H7 (cell line): ENCODE measurements at regions not wholly inside any gene's neighbourhood (a gene's known extent, or its start where the extent isn't known, plus 50 kb on each side); places are given as distances from the start of the nearest gene placed in this dataset.
A peak's percentile ranks its signal among the peaks of the same experiment; 100 is the strongest.
"Not testable (repeated sequence)": the region's sequence is repeated elsewhere in the genome, so short reads cannot be mapped to it uniquely, and the experiment has no call there.

Experiments
- DNase-seq: peaks from one replicate; pipeline ENCODE4 v3.0.0; 2012
- H3K27me3 ChIP-seq: 2 replicates; pipeline ENCODE4 v1.6.0; 2011; ENCODE audit warnings: mild to moderate bottlenecking, low read length; ENCODE audit not compliant: control insufficient read depth, insufficient read depth
- H3K36me3 ChIP-seq: replicated peaks from 2 replicates; pipeline ENCODE4 v1.5.1; 2011; ENCODE audit warnings: low read length; ENCODE audit not compliant: control insufficient read depth, insufficient read depth
- H3K4me3 ChIP-seq: 2 replicates; pipeline ENCODE4 v1.5.1; 2011; ENCODE audit warnings: low read depth, mild to moderate bottlenecking, control low read depth, low read length, moderate library complexity; ENCODE audit not compliant: insufficient read depth

GRCh38 chr13:48823526-48823925, 152.2 kb upstream of the FNDC3A start:
- not testable (repeated sequence) for H3K36me3 ChIP-seq, H3K27me3 ChIP-seq, H3K4me3 ChIP-seq, DNase-seq

DNA sequence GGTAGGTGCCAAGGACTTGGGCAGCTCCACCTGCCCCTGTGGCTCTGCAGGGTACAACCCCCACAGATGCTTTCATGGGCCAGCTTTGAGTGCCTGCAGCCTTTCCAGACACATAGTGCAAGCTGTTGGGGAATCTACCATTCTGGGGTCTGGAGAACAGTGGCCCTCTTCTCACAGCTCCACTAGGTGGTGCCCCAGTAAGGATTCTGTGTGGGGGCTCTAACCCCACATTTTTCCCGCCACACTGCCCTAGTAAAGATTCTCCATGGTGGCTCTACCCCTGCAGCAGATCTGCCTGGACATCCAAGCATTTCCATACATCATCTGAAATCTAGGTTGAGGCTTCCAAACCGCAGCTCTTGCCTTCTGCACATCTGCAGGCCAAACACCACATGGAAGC, 149.7 kb upstream of the FNDC3A start:
- H3K27me3 ChIP-seq: no peaks in the 10 kb centered on the region
- no peaks in the 10 kb centered on the region for H3K36me3 ChIP-seq
- H3K4me3 ChIP-seq: no peak overlapping the region
- no peak for DNase-seq

DNA sequence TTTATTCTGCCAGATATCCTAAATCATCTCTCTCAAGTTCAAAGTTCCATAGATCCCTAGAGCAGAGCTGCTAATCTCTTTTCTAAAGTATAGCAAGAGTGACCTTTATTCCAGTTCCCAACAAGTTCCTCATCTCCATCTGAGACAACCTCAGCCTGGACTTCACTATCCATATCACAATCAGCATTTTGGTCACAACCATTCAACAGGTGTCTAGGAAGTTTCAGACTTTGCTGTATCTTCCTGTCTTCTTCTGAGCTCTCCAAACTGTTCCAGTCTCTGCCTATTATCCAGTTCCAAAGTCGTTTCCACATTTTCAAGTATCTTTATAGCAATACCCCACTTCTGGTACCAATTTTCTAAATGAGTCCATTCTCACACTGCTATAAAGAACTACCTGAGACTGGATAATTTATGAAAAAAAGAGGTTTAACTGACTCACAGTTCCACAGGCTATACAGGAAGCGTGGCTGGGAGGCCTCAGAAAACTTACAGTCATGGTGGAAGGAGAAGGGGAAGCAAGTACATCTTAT, 148.7 kb upstream of the FNDC3A start:
- H3K4me3 ChIP-seq, H3K36me3 ChIP-seq, DNase-seq, H3K27me3 ChIP-seq: not testable (repeated sequence)

DNA sequence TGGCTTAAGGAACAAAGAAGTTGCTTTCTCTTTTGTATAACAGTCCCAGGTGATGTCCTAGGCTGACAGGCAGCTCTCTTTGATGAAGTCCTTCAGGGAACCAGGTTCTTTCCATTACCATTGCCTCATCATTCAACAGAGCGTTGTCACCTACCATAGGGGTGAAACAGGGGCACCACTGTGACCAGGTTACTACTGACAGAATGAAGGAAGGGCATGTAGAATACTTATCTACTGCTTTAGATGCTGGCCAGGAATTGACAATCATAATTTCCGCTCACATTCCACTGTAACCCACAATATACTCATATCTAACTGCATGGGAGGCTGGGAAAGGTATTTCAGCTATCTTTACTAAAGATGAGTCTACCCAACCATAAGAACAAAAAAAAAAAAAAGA, 148.0 kb upstream of the FNDC3A start:
- Histone ChIP-seq H3K27me3 (no peaks in the 10 kb centered on the region), H3K4me3 (no peak overlapping the region), H3K36me3 (no peaks in the 10 kb centered on the region)
- DNase-seq: no peak

- no peak overlapping the region for H3K4me3 ChIP-seq
- DNase-seq: peak; percentile 14
- no peaks in the 10 kb centered on the region for H3K36me3 ChIP-seq
- no peaks in the 10 kb centered on the region for H3K27me3 ChIP-seq
These were observed 146.7 kb upstream of the FNDC3A start for GRCh38 chr13:48828962-48829411.

- Histone ChIP-seq H3K4me3 (no peak overlapping the region), H3K36me3 (no peaks in the 10 kb centered on the region), H3K27me3 (no peaks in the 10 kb centered on the region)
- no peak for DNase-seq
These were observed 146.2 kb upstream of the FNDC3A start for GRCh38 chr13:48829536-48829935.

DNA sequence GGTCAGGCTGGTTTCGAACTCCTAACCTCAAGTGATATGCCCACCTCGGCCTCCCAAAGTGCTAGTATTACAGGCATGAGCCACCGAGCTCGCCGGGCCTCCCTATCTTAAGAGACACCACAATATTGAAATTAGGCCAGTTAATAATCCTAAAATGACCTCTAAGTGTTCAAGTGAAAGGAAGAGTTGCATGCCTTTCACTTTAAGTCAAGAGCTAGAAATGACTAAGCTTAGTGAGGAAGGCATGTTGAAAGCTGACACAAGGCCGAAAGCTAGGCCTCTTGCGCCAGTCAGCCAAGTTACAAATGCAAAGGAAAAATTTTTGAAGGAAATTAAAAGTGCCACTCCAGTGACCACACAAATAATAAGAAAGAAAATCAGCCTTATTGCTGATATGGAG, 144.5 kb upstream of the FNDC3A start:
- no peak overlapping the region for H3K4me3 ChIP-seq
- H3K27me3 ChIP-seq: no peaks in the 10 kb centered on the region
- no peaks in the 10 kb centered on the region for H3K36me3 ChIP-seq
- DNase-seq: no peak

- no peaks in the 10 kb centered on the region for H3K27me3 ChIP-seq
- no peaks in the 10 kb centered on the region for H3K36me3 ChIP-seq
- DNase-seq: no peak
- no peak overlapping the region for H3K4me3 ChIP-seq
These were observed 142.3 kb upstream of the FNDC3A start for GRCh38 chr13:48833412-48833811.

GRCh38 chr13:48835326-48835725, 140.4 kb upstream of the FNDC3A start:
- not testable (repeated sequence) for H3K27me3 ChIP-seq, H3K36me3 ChIP-seq, DNase-seq, H3K4me3 ChIP-seq

DNA sequence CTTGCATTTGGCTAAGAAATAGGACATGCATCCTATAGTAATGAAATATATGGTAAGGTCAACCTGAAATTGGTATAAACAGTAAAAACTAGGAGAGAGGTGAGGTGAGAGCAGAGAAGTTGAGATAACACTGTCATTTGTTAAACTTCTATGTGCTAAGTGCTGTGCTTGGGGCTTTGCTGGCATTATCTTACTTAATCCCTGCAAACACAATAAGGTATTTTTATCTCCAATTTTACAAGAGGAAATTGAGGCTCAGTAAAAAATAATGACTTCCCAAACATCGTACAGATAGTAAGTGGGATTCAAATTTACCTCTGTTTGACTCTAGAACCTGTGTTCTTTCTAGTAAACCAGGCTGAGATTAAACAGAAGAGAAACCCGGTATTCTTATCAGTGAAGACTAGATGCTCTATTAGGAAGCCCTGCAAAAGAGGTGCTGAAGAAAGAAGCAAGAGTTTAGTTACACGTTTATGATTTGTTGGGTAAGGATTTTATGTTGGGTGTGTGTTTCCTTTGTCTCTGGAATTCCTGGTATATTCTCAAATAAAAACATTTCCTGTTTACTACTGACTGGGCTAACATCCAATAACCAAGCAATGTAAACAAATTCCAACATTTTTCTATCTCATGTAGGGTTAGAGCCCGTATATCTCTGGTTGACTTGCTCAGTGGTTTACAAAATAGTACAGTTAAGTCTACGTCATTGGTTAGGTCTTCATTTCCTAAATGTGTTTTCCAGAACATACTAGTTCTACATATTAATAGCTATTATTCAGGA, 137.3 kb upstream of the FNDC3A start:
- H3K4me3 ChIP-seq: no peak overlapping the region
- DNase-seq: no peak
- H3K27me3 ChIP-seq: no peaks in the 10 kb centered on the region
- no peaks in the 10 kb centered on the region for H3K36me3 ChIP-seq

DNA sequence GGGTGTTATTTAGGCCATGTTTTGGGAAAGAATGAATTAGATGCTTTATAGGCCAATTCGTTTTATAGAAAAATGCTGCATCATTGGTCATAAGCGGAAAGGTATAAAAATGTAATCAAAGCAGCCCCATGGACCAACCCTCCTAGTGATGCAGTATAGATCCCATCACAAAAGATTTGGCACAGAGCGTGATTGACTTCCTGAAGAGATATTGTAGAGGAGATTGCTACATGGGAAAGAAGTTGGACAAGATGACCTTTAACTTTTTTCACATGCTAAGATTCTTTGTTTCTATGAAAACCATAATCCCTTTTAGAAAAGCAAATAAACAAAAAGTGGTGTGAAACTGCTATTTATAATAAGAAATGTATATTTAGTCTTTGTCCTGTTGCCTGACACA, 136.5 kb upstream of the FNDC3A start:
- H3K27me3 ChIP-seq: no peaks in the 10 kb centered on the region
- no peak for DNase-seq

DNA sequence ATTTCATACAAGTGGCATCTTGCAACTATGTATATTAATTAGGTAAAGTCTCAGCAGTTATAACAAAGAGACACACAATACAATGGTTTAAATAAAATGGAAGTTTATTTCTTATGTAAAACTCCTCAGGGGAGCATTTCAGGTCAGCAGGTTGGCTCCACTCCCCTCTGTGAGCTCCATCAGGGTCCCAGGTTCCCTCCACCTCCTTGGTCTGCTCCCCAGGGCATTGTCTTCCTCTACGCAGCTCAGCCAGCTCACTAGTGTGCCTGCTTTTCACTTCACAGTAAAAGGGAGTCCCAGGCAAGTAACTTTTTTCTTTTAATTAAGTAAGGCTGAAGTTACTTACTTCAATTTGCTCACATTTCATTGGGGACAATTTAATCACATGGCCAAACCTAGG, 135.3 kb upstream of the FNDC3A start:
- H3K36me3 ChIP-seq: no peaks in the 10 kb centered on the region
- H3K27me3 ChIP-seq: no peaks in the 10 kb centered on the region
- H3K4me3 ChIP-seq: no peak overlapping the region
- peak; percentile 6 for DNase-seq

More for the DNA sequence above, 136.5 kb upstream of the FNDC3A start:
- H3K4me3 ChIP-seq: no peak overlapping the region
- H3K36me3 ChIP-seq: no peaks in the 10 kb centered on the region

- Histone ChIP-seq H3K27me3 (no peaks in the 10 kb centered on the region), H3K36me3 (no peaks in the 10 kb centered on the region), H3K4me3 (no peak overlapping the region)
- no peak for DNase-seq
These were observed 133.4 kb upstream of the FNDC3A start for GRCh38 chr13:48842316-48842715.

DNA sequence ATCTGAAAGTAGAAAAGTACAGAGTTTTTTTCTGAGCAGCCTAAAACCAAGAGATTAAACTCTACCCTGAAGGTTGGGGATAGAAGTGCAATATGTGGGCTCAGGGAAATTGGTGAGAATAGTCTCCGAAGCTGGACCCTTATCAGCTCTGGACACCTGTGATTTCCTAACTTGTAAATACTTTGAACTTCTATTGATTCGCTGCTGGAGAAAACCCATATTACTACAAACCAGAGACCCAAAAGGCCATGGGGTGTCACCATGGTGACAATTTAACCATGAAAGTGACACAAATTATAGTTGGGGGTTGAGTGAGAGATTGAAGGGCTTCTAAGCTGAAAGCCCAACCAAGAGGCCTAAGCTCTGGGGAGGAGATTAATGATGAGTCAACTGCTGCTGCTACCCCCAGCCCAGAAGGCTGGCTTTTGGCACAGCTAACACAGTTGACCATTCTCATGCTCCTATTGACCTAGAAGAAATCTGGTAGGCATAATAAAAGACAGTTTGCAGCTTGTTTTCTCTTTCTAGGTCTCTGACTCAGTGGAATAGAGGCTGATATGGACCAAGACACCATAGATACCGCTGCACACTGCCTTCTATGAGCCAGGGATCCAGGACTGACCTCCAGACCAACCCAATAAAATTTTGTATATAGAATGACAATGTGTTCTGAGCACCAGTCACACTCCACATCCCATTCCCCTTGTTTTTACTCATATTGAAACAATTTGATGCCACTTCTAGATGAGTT, 131.9 kb upstream of the FNDC3A start:
- no peak for DNase-seq
- no peaks in the 10 kb centered on the region for H3K36me3 ChIP-seq
- H3K4me3 ChIP-seq: no peak overlapping the region
- H3K27me3 ChIP-seq: no peaks in the 10 kb centered on the region

- H3K27me3 ChIP-seq: no peaks in the 10 kb centered on the region
- DNase-seq: no peak
- no peak overlapping the region for H3K4me3 ChIP-seq
- H3K36me3 ChIP-seq: no peaks in the 10 kb centered on the region
These were observed 131.0 kb upstream of the FNDC3A start for GRCh38 chr13:48844676-48845075.
